HL-60 (cell line): ENCODE measurements at regions not wholly inside any gene's neighbourhood (a gene's known extent, or its start where the extent isn't known, plus 50 kb on each side); places are given as distances from the start of the nearest gene placed in this dataset.

Experiments
- DNase-seq, 2 experiments: peaks; one replicate each; pipeline ENCODE4 v3.0.0-alpha.2; 2010 to 2020; ENCODE audit warnings: low read depth in 1 of 2, low spot score in 1 of 2
- H3K27ac ChIP-seq: fragments of 250-450 bp; sonication (Bioruptor Pico); replicated peaks from 2 replicates; pipeline ENCODE4 v1.5.1; 2020; ENCODE audit warnings: mild to moderate bottlenecking, moderate library complexity
- H3K27me3 ChIP-seq: fragments of 250-450 bp; sonication (Bioruptor Pico); 2 replicates; pipeline ENCODE4 v1.5.1; 2021; ENCODE audit warnings: mild to moderate bottlenecking, moderate library complexity; ENCODE audit not compliant: insufficient read depth, poor library complexity, severe bottlenecking
- H3K4me3 ChIP-seq: replicated peaks from 2 replicates; pipeline ENCODE4 v1.5.1; 2011; ENCODE audit warnings: mild to moderate bottlenecking, control low read depth, low read length; ENCODE audit not compliant: insufficient read depth
- CTCF ChIP-seq: IDR thresholded peaks from one replicate; pipeline ENCODE4 v1.5.1; 2011; ENCODE audit warnings: low read length, control low read depth, inconsistent platforms; ENCODE audit not compliant: insufficient read depth
- GABPA ChIP-seq: IDR thresholded peaks from 2 replicates; pipeline ENCODE4 v1.6.1; 2012; ENCODE audit warnings: low read depth
- POLR2AphosphoS5 ChIP-seq: IDR thresholded peaks from 2 replicates; pipeline ENCODE4 v1.6.1; 2012; ENCODE audit warnings: low read depth
- REST ChIP-seq: IDR thresholded peaks from 2 replicates; pipeline ENCODE4 v1.6.1; 2012; ENCODE audit warnings: low read depth; ENCODE audit not compliant: insufficient replicate concordance
- SPI1 ChIP-seq: IDR thresholded peaks from 2 replicates; pipeline ENCODE4 v1.6.1; 2012; ENCODE audit warnings: low read depth, mild to moderate bottlenecking, borderline replicate concordance

GRCh38 chr2:19700861-19701585 lies 200.8 kb downstream of the TTC32 start:
- no peak for TF ChIP-seq POLR2AphosphoS5
- TF ChIP-seq REST: no peak
- no peak for TF ChIP-seq SPI1
- no peak overlapping the region for H3K4me3 ChIP-seq
- no peak overlapping the region for H3K27ac ChIP-seq
- DNase-seq: no peak
- H3K27me3 ChIP-seq: no peaks in the 10 kb centered on the region

- TF ChIP-seq CTCF (no peak), SPI1 (no peak), POLR2AphosphoS5 (no peak), GABPA (no peak), REST (no peak)
- DNase-seq: no peak
- Histone ChIP-seq H3K4me3 (no peak overlapping the region), H3K27me3 (no peaks in the 10 kb centered on the region), H3K27ac (no peak overlapping the region)
Measured at GRCh38 chr2:19697131-19697530, 204.7 kb downstream of the TTC32 start.

GRCh38 chr2:19695706-19696105 lies 206.1 kb downstream of the TTC32 start:
- no peak for TF ChIP-seq REST
- no peak for TF ChIP-seq SPI1
- TF ChIP-seq CTCF: no peak
- no peak for TF ChIP-seq GABPA
- no peak for TF ChIP-seq POLR2AphosphoS5
- H3K27me3 ChIP-seq: no peaks in the 10 kb centered on the region
- H3K27ac ChIP-seq: no peak overlapping the region
- no peak for DNase-seq
- no peak overlapping the region for H3K4me3 ChIP-seq
